ENCODE measurements at regions not wholly inside any gene's neighbourhood (a gene's known extent, or its start where the extent isn't known, plus 50 kb on each side); places are given as distances from the start of the nearest gene placed in this dataset.

DNA sequence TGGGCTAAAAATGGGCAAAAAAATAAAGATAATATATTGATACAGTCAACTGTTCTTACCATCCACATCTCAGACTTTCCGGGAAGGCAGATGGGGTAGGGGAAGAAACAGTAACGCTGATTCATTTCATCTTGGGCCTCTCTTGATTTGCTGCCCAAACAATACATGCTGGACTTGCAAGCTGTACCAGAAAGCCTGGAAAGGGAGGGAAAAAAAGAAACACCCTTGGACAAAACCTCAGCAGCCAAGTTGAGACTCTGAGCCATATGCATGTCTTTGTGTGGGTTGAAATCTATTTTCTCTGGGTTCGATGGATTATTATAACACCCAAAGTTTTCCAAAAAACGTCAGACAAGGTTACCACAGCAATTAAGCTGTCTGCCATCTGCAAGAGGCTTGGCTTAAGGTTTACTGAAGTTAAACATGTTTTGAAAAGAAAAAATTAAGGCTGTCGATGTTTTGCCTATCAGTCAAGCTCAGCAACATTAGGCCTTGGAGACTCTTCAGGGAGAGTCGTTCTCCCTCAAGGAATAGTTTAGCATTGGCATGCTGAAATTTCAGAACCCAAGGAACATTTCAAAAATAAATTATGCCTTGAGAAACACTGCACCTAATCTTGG lies 71.2 kb downstream of the PSMG1 start:
- TF ChIP-seq, protein P1, sequence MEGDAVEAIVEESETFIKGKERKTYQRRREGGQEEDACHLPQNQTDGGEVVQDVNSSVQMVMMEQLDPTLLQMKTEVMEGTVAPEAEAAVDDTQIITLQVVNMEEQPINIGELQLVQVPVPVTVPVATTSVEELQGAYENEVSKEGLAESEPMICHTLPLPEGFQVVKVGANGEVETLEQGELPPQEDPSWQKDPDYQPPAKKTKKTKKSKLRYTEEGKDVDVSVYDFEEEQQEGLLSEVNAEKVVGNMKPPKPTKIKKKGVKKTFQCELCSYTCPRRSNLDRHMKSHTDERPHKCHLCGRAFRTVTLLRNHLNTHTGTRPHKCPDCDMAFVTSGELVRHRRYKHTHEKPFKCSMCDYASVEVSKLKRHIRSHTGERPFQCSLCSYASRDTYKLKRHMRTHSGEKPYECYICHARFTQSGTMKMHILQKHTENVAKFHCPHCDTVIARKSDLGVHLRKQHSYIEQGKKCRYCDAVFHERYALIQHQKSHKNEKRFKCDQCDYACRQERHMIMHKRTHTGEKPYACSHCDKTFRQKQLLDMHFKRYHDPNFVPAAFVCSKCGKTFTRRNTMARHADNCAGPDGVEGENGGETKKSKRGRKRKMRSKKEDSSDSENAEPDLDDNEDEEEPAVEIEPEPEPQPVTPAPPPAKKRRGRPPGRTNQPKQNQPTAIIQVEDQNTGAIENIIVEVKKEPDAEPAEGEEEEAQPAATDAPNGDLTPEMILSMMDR (IDR thresholded peaks at IDR 0.05; ENCODE audit: poor library complexity) = no peak
- no peak for TF ChIP-seq EZH2 (IDR thresholded peaks at IDR 0.05; ENCODE audit: borderline replicate concordance)
